MCF 10A (cell line): ENCODE measurements at regions not wholly inside any gene's neighbourhood (a gene's known extent, or its start where the extent isn't known, plus 50 kb on each side); places are given as distances from the start of the nearest gene placed in this dataset.
"Not testable (repeated sequence)": the region's sequence is repeated elsewhere in the genome, so short reads cannot be mapped to it uniquely, and the experiment has no call there.

Experiments used
- BruUV-seq: library from RNA; stranded (reverse); fragments of 400-500 nt; replicated peaks from 2 replicates; lab custom pipeline; 2021; lab: Mats Ljungman, UMichigan
- CTCF ChIA-PET: fragments of 300-600 bp; sonication (Branson Sonifier 250); formaldehyde crosslinking; extraction: SDS; loops from one replicate; lab custom pipeline; 2021; ENCODE audit warnings: antibody characterized with exemption, inconsistent platforms; lab: Yijun Ruan, JAX
- POLR2A ChIA-PET: fragments of 300-600, 350-650 bp; sonication (Branson Sonifier 250); formaldehyde crosslinking; extraction: SDS; loops from one replicate; lab custom pipeline; 2020; ENCODE audit warnings: antibody characterized with exemption, inconsistent platforms; lab: Yijun Ruan, JAX
- DNase-seq: peaks from one replicate; pipeline ENCODE4 v3.0.0-alpha.2; 2018; ENCODE audit not compliant: unreplicated experiment
- H3K27ac Mint-ChIP-seq: one replicate; pipeline ENCODE4 v1.8.0; 2022; ENCODE audit warnings: mild to moderate bottlenecking, low read depth, mixed read lengths; ENCODE audit not compliant: unreplicated experiment
- H3K27me3 Mint-ChIP-seq: one replicate; pipeline ENCODE4 v1.8.0; 2022; ENCODE audit warnings: mixed read lengths; ENCODE audit not compliant: insufficient read depth, unreplicated experiment
- H3K36me3 Mint-ChIP-seq: one replicate; pipeline ENCODE4 v1.8.0; 2022; ENCODE audit warnings: mild to moderate bottlenecking, moderate library complexity, mixed read lengths; ENCODE audit not compliant: insufficient read depth, unreplicated experiment
- H3K4me1 Mint-ChIP-seq: one replicate; pipeline ENCODE4 v1.8.0; 2022; ENCODE audit warnings: mixed read lengths; ENCODE audit not compliant: insufficient read depth, unreplicated experiment
- H3K4me3 Mint-ChIP-seq: one replicate; pipeline ENCODE4 v1.8.0; 2022; ENCODE audit warnings: mild to moderate bottlenecking, moderate library complexity, mixed read lengths; ENCODE audit not compliant: unreplicated experiment
- H3K9me3 Mint-ChIP-seq: one replicate; pipeline ENCODE4 v1.8.0; 2022; ENCODE audit warnings: mixed read lengths; ENCODE audit not compliant: unreplicated experiment
- CTCF ChIP-seq: fragments of 200-600 bp; IDR thresholded peaks from one replicate; pipeline ENCODE4 v1.8.0; 2022; ENCODE audit warnings: antibody characterized with exemption, mild to moderate bottlenecking; ENCODE audit not compliant: unreplicated experiment
- intact Hi-C: fragments of 100-400 bp; cut with micrococcal nuclease; formaldehyde crosslinking; loops from 2 replicates; pipeline ENCODE4 v1.14.1; 2022

- Mint-ChIP-seq H3K4me3 (no peak overlapping the region), H3K27me3 (no peaks in the 10 kb centered on the region), H3K36me3 (no peaks in the 10 kb centered on the region), H3K4me1 (peaks cover 7% of the 10 kb centered on the region), H3K9me3 (no peaks in the 10 kb centered on the region), H3K27ac (no peak overlapping the region)
- no TSS peak for BruUV-seq
- ChIA-PET CTCF (interaction anchor here (0.6 kb wide), 1 partner anchor 9 kb away, joined by 3 read pairs; no protein-coding TSS in a partner anchor), POLR2A (no interaction called here)
- DNase-seq, result no peak
- TF ChIP-seq CTCF, result no peak
- intact Hi-C loops, result no loop called here
Observed at GRCh38 chr1:73854527-73854926, 343.4 kb downstream of the LRRIQ3 start.

- H3K9me3 Mint-ChIP-seq, result no peaks in the 10 kb centered on the region
- no peak for DNase-seq
- H3K4me1 Mint-ChIP-seq, result no peaks in the 10 kb centered on the region
- no peaks in the 10 kb centered on the region for H3K27me3 Mint-ChIP-seq
- intact Hi-C loops, result no loop called here
- no peak overlapping the region for H3K27ac Mint-ChIP-seq
- H3K36me3 Mint-ChIP-seq, result no peaks in the 10 kb centered on the region
- no TSS peak for BruUV-seq
- POLR2A ChIA-PET, result no interaction called here
- CTCF ChIA-PET, result no interaction called here
- H3K4me3 Mint-ChIP-seq, result no peak overlapping the region
- no peak for TF ChIP-seq CTCF
Observed at GRCh38 chr1:73842436-73842835, 355.5 kb downstream of the LRRIQ3 start.

GRCh38 chr1:73839922-73840321 is 358.1 kb downstream of the LRRIQ3 start:
- Mint-ChIP-seq H3K4me1 (no peaks in the 10 kb centered on the region), H3K27me3 (no peaks in the 10 kb centered on the region), H3K36me3 (no peaks in the 10 kb centered on the region), H3K4me3 (no peak overlapping the region), H3K9me3 (no peaks in the 10 kb centered on the region), H3K27ac (no peak overlapping the region)
- intact Hi-C loops, result loop anchor here (1.0 to 2.0 kb wide), 3 partner anchors 158 to 849 kb away; no protein-coding TSS in a partner anchor
- peak; percentile 46 for TF ChIP-seq CTCF
- BruUV-seq, result no TSS peak
- ChIA-PET CTCF (interaction anchor here (0.6 to 2.1 kb wide), 8 partner anchors 10 to 1608 kb away, joined by 4 to 15 read pairs (median 6); no protein-coding TSS in a partner anchor), POLR2A (no interaction called here)
- DNase-seq, result peak; percentile 49

- ChIA-PET POLR2A (interaction anchor here (0.6 to 0.7 kb wide), 2 partner anchors 12 to 47 kb away, joined by 3 read pairs; no protein-coding TSS in a partner anchor), CTCF (interaction anchor here (0.6 to 0.9 kb wide), 5 partner anchors 8 to 1640 kb away, joined by 3 to 4 read pairs (median 3); no protein-coding TSS in a partner anchor)
- no peaks in the 10 kb centered on the region for H3K9me3 Mint-ChIP-seq
- intact Hi-C loops, result no loop called here
- no peaks in the 10 kb centered on the region for H3K27me3 Mint-ChIP-seq
- H3K36me3 Mint-ChIP-seq, result no peaks in the 10 kb centered on the region
- no peak overlapping the region for H3K4me3 Mint-ChIP-seq
- H3K4me1 Mint-ChIP-seq, result no peaks in the 10 kb centered on the region
- TF ChIP-seq CTCF, result no peak
- H3K27ac Mint-ChIP-seq, result no peak overlapping the region
- no TSS peak for BruUV-seq
- no peak for DNase-seq
Observed at GRCh38 chr1:73832276-73833181, 365.4 kb downstream of the LRRIQ3 start.

- H3K27me3 Mint-ChIP-seq, intact Hi-C loops, H3K27ac Mint-ChIP-seq, H3K36me3 Mint-ChIP-seq, DNase-seq, H3K9me3 Mint-ChIP-seq, H3K4me3 Mint-ChIP-seq, POLR2A ChIA-PET, H3K4me1 Mint-ChIP-seq, CTCF ChIA-PET, BruUV-seq: not testable (repeated sequence)
Observed at GRCh38 chr1:73827283-73827682, 370.7 kb downstream of the LRRIQ3 start.
